ENCODE measurements at regions not wholly inside any gene's neighbourhood (a gene's known extent, or its start where the extent isn't known, plus 50 kb on each side); places are given as distances from the start of the nearest gene placed in this dataset.
A peak's percentile ranks its signal among the peaks of the same experiment; 100 is the strongest.

GRCh38 chr13:50521831-50522149 lies 321.7 kb downstream of the DLEU7 start:
- FAIRE-seq (no peak), ATAC-seq (peak; percentile 85 to 96 (median 91)), DNase-seq (peak in 2 of 6 donors; percentile 16 to 31)
- peaks cover 12 to 18% (median 16%) of the 10 kb centered on the region in 3 donors for H3K4me1 ChIP-seq
- intact Hi-C loops (cut with DNase I): no loop called here
- TF ChIP-seq CTCF (IDR thresholded peaks at IDR 0.05): no peak
- H3K4me3 ChIP-seq: no peak overlapping the region
- no peaks in the 10 kb centered on the region for H3K27me3 ChIP-seq
- H3K36me3 ChIP-seq: no peaks in the 10 kb centered on the region
- H3K27ac ChIP-seq: peak overlapping the region in 3 of 4 donors; percentile 16 to 60 (median 32)
- H3K9me3 ChIP-seq: no peaks in the 10 kb centered on the region
- WGBS, 2 donors: 7 to 12% methylated on average over 3 of the region's 3 CpGs

- intact Hi-C loops (cut with DNase I): no loop called here
- Histone ChIP-seq H3K4me1 (peaks cover 12 to 18% (median 14%) of the 10 kb centered on the region in 3 donors), H3K27ac (peak overlapping the region in 1 of 4 donors; percentile 60), H3K27me3 (no peaks in the 10 kb centered on the region), H3K4me3 (no peak overlapping the region), H3K36me3 (no peaks in the 10 kb centered on the region), H3K9me3 (no peaks in the 10 kb centered on the region)
- WGBS, 2 donors: 93 to 96% methylated on average over 3 of the region's 3 CpGs
- ATAC-seq: no peak
- DNase-seq: no peak
- no peak for TF ChIP-seq CTCF (IDR thresholded peaks at IDR 0.05)
- no peak for FAIRE-seq
Measured at GRCh38 chr13:50522506-50522905, 321.0 kb downstream of the DLEU7 start.

- intact Hi-C loops (cut with DNase I): no loop called here
- H3K9me3 ChIP-seq: no peaks in the 10 kb centered on the region
Measured at GRCh38 chr13:50523307-50523706, 320.2 kb downstream of the DLEU7 start.

GRCh38 chr13:50524560-50524959 lies 318.9 kb downstream of the DLEU7 start:
- 86 to 92% methylated on average over 4 of the region's 4 CpGs for WGBS, 2 donors

More at GRCh38 chr13:50523307-50523706, 320.2 kb downstream of the DLEU7 start:
- no peak for FAIRE-seq
- no peaks in the 10 kb centered on the region for H3K36me3 ChIP-seq
- no peak for DNase-seq
- peaks cover 14 to 18% (median 14%) of the 10 kb centered on the region in 3 donors for H3K4me1 ChIP-seq
- no peak overlapping the region for H3K27ac ChIP-seq
- H3K27me3 ChIP-seq: no peaks in the 10 kb centered on the region
- ATAC-seq: no peak
- no peak overlapping the region for H3K4me3 ChIP-seq
- 86 to 90% methylated on average over 3 of the region's 3 CpGs for WGBS, 2 donors
- TF ChIP-seq CTCF (IDR thresholded peaks at IDR 0.05): no peak

More at GRCh38 chr13:50524560-50524959, 318.9 kb downstream of the DLEU7 start:
- intact Hi-C loops (cut with DNase I): no loop called here
- Histone ChIP-seq H3K27me3 (no peaks in the 10 kb centered on the region), H3K36me3 (no peaks in the 10 kb centered on the region), H3K4me1 (peaks cover 23 to 24% (median 24%) of the 10 kb centered on the region in 3 donors), H3K27ac (no peak overlapping the region), H3K4me3 (no peak overlapping the region), H3K9me3 (no peaks in the 10 kb centered on the region)
- DNase-seq (no peak), FAIRE-seq (no peak), ATAC-seq (no peak)
- no peak for TF ChIP-seq CTCF (IDR thresholded peaks at IDR 0.05)

All from pancreas (tissue), 10 donors.